K562 (cell line): ENCODE measurements at regions not wholly inside any gene's neighbourhood (a gene's known extent, or its start where the extent isn't known, plus 50 kb on each side); places are given as distances from the start of the nearest gene placed in this dataset.

ENCODE experiments used
- ATAC-seq: fragments of 200-7000 bp; cut with Tn5 transposase; 3 replicates; pipeline ENCODE4 v1.9.1; 2020; ENCODE audit warnings: moderate library complexity
- BruUV-seq: library from RNA; stranded (reverse); fragments of 400-500 nt; replicated peaks from 2 replicates; lab custom pipeline; 2021; lab: Mats Ljungman, UMichigan
- CTCF ChIA-PET: fragments of 300-600 bp; formaldehyde crosslinking; extraction: SDS; loops from one replicate; lab custom pipeline; 2021; ENCODE audit warnings: low intra/inter-chr PET ratio; lab: Yijun Ruan, JAX
- POLR2A ChIA-PET: fragments of 300-600, 350-650 bp; sonication (Branson Sonifier 250); formaldehyde crosslinking; extraction: SDS; loops from one replicate; lab custom pipeline; 2021; ENCODE audit warnings: antibody characterized with exemption, inconsistent platforms; lab: Yijun Ruan, JAX
- DNase-seq, 4 experiments: peaks; one replicate each; pipeline versions ENCODE4 v3.0.0 to v3.0.0-alpha.2; 2011 to 2018; ENCODE audit warnings: low spot score in 3 of 4, mixed read lengths in 3 of 4; ENCODE audit errors: extremely low read depth in 1 of 4
- FAIRE-seq: peaks from 2 replicates; lab custom pipeline; 2011; peaks lifted over from hg19 to GRCh38; lab: Jason Lieb, UNC
- H2AFZ ChIP-seq: 2 replicates; pipeline ENCODE4 v1.6.0; 2011; ENCODE audit warnings: low read depth, low read length, control low read depth, inconsistent platforms
- H3K27ac ChIP-seq: fragments of 200-600 bp; 3 replicates; pipeline ENCODE4 v1.8.0; 2011; ENCODE audit warnings: low read depth, mild to moderate bottlenecking, control low read depth, inconsistent platforms, low read length, moderate library complexity, mixed read lengths; ENCODE audit errors: extremely low read depth
- H3K27me3 ChIP-seq, 2 experiments: fragments of 300-600 bp in 1 of 2; 2 replicates in 1 of 2; 3 replicates in 1 of 2; pipeline versions ENCODE4 v1.6.0 to v1.8.0; 2011; ENCODE audit warnings: inconsistent platforms in 2 of 2, low read length in 2 of 2, mild to moderate bottlenecking in 1 of 2, mixed read lengths in 1 of 2, moderate library complexity in 1 of 2; ENCODE audit not compliant: control insufficient read depth in 2 of 2, insufficient read depth in 2 of 2
- H3K36me3 ChIP-seq: fragments of 300-600 bp; 3 replicates; pipeline ENCODE4 v1.8.0; 2011; ENCODE audit warnings: mild to moderate bottlenecking, low read length, inconsistent platforms; ENCODE audit not compliant: control insufficient read depth, insufficient read depth
- H3K4me1 ChIP-seq, 2 experiments: fragments of 200-600 bp in 1 of 2; replicated peaks in 1 of 2; 2 replicates in 1 of 2; 3 replicates in 1 of 2; pipeline versions ENCODE4 v1.5.1 to v1.8.0; 2011; ENCODE audit warnings: inconsistent platforms in 2 of 2, low read length in 2 of 2, mild to moderate bottlenecking in 1 of 2, mixed read lengths in 1 of 2, moderate library complexity in 1 of 2; ENCODE audit not compliant: control insufficient read depth in 2 of 2, insufficient read depth in 2 of 2
- H3K4me2 ChIP-seq: 2 replicates; pipeline ENCODE4 v1.6.1; 2011; ENCODE audit warnings: low read length, control low read depth, inconsistent platforms, mixed read lengths; ENCODE audit not compliant: insufficient read depth
- H3K4me3 ChIP-seq: fragments of 200-600 bp; sonication (generic), shearing (Covaris generic); 2 replicates; pipeline ENCODE4 v1.5.1; 2016; ENCODE audit warnings: control low read depth, inconsistent platforms
- H3K79me2 ChIP-seq: fragments of 200-600 bp; 3 replicates; pipeline ENCODE4 v1.8.0; 2011; ENCODE audit warnings: low read length, inconsistent platforms; ENCODE audit not compliant: control insufficient read depth, insufficient read depth
- H3K9ac ChIP-seq, 2 experiments: 2 replicates each; pipeline versions ENCODE4 v1.6.0 to v1.6.1; 2011; ENCODE audit warnings: low read depth in 2 of 2, low read length in 2 of 2, control low read depth in 1 of 2, inconsistent platforms in 1 of 2, mild to moderate bottlenecking in 1 of 2, mixed read lengths in 1 of 2; ENCODE audit not compliant: insufficient read depth in 1 of 2
- H3K9me1 ChIP-seq: one replicate; pipeline ENCODE4 v1.6.0; 2011; ENCODE audit warnings: inconsistent platforms, mild to moderate bottlenecking, low read length, moderate library complexity; ENCODE audit not compliant: control insufficient read depth, insufficient read depth
- H3K9me3 ChIP-seq: replicated peaks from 2 replicates; pipeline ENCODE4 v1.5.1; 2011; ENCODE audit warnings: low read depth, low read length, inconsistent platforms; ENCODE audit not compliant: control insufficient read depth, insufficient read depth
- H4K20me1 ChIP-seq: replicated peaks from 2 replicates; pipeline ENCODE4 v1.6.1; 2011; ENCODE audit warnings: low read length, inconsistent platforms, mixed read lengths; ENCODE audit not compliant: control insufficient read depth, insufficient read depth
- JUND ChIP-seq, 2 experiments: IDR thresholded peaks; 2 replicates in 1 of 2; 3 replicates in 1 of 2; pipeline ENCODE4 v1.6.1; 2011; ENCODE audit warnings: borderline replicate concordance in 2 of 2, low read depth in 2 of 2, low read length in 2 of 2, improper control_type of control experiment in 1 of 2, missing biosample characterization in 1 of 2, missing genetic modification characterization in 1 of 2, missing genetic modification reagents in 1 of 2
- MAFK ChIP-seq: IDR thresholded peaks from 2 replicates; pipeline ENCODE4 v1.6.1; 2011; ENCODE audit warnings: low read length, improper control_type of control experiment
- PHF8 ChIP-seq: fragments of 200-600 bp; sonication (generic); IDR thresholded peaks from 2 replicates; pipeline ENCODE4 v1.6.1; 2012; ENCODE audit warnings: mixed run types, mild to moderate bottlenecking, inconsistent platforms, low read length, moderate library complexity, borderline replicate concordance
- RAD21 ChIP-seq, 2 experiments: fragments of 250-450 bp in 1 of 2; fragments of 450-650 bp in 1 of 2; sonication (Bioruptor Pico) in 1 of 2; formaldehyde crosslinking in 1 of 2; IDR thresholded peaks in 1 of 2; conservative IDR thresholded peaks in 1 of 2; 2 replicates each; pipeline versions ENCODE4 v1.4.0 to v1.8.0; 2020 to 2022; ENCODE audit warnings: mild to moderate bottlenecking in 2 of 2, moderate library complexity in 1 of 2
- SRF ChIP-seq, 2 experiments: fragments of 250-450, 450-650 bp in 1 of 2; sonication (Bioruptor Pico) in 1 of 2; sonication (generic) in 1 of 2; formaldehyde crosslinking; IDR thresholded peaks; 2 replicates each; pipeline versions ENCODE4 v1.5.0 to v1.5.1; 2020 to 2022; ENCODE audit warnings: mild to moderate bottlenecking in 1 of 2, missing genetic modification reagents in 1 of 2
- U2AF2 ChIP-seq: fragments of 200-400 bp; formaldehyde crosslinking; optimal IDR thresholded peaks from 2 replicates; pipeline ENCODE3; 2017; ENCODE audit warnings: low read depth, mild to moderate bottlenecking, low read length
- ZNF41 ChIP-seq: fragments of 250-450 bp; sonication (Bioruptor Pico); conservative IDR thresholded peaks from 2 replicates; pipeline ENCODE4 v1.4.0; 2020; ENCODE audit warnings: mild to moderate bottlenecking
- WGBS: fragments of 100-300 bp; shearing (Covaris generic); methylation state at CpG from one replicate; pipeline ENCODE4 v1.1.6; 2016; ENCODE audit warnings: low coverage, mixed read lengths; ENCODE audit not compliant: insufficient coverage; ENCODE audit errors: missing lambda C conversion rate; 5-methylcytosine and 5-hydroxymethylcytosine counted together
- in situ Hi-C: fragments of 300-500 bp; cut with MboI; formaldehyde crosslinking; loops from 4 replicates; pipeline ENCODE4 v1.15.0; 2018; ENCODE audit warnings: inconsistent platforms, mixed read lengths
- intact Hi-C: fragments of 100-400 bp; cut with micrococcal nuclease; formaldehyde crosslinking; loops from 2 replicates; pipeline ENCODE4 v1.14.2; 2022
- TF ChIP-seq, protein P1 (sequence below): fragments of 200-800 bp; sonication (Bioruptor generic); IDR thresholded peaks from 2 replicates; pipeline ENCODE4 v1.6.1; 2016; ENCODE audit warnings: missing genetic modification characterization, missing compliant biosample characterization

DNA sequence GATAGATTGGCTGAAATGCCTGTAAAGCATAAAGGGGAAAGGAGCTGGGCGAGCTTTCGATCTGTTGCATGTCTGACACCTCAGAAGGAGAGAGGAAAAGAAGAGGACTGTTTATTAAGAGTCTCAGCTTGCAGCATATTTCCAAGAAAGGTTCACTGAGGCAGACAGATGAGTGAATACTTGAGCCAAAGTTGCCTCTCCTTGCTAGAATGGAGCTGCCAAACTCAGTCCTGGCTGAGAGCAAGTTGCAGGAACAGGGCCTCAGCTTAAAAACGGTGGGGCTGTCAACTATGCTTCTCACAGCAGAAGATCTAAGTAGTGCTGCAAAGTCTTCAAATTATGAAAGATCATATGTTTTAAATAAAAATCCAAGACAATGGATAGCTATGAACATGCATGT lies 707.5 kb downstream of the PCDH7 start (continued):
- TF ChIP-seq, protein P1, sequence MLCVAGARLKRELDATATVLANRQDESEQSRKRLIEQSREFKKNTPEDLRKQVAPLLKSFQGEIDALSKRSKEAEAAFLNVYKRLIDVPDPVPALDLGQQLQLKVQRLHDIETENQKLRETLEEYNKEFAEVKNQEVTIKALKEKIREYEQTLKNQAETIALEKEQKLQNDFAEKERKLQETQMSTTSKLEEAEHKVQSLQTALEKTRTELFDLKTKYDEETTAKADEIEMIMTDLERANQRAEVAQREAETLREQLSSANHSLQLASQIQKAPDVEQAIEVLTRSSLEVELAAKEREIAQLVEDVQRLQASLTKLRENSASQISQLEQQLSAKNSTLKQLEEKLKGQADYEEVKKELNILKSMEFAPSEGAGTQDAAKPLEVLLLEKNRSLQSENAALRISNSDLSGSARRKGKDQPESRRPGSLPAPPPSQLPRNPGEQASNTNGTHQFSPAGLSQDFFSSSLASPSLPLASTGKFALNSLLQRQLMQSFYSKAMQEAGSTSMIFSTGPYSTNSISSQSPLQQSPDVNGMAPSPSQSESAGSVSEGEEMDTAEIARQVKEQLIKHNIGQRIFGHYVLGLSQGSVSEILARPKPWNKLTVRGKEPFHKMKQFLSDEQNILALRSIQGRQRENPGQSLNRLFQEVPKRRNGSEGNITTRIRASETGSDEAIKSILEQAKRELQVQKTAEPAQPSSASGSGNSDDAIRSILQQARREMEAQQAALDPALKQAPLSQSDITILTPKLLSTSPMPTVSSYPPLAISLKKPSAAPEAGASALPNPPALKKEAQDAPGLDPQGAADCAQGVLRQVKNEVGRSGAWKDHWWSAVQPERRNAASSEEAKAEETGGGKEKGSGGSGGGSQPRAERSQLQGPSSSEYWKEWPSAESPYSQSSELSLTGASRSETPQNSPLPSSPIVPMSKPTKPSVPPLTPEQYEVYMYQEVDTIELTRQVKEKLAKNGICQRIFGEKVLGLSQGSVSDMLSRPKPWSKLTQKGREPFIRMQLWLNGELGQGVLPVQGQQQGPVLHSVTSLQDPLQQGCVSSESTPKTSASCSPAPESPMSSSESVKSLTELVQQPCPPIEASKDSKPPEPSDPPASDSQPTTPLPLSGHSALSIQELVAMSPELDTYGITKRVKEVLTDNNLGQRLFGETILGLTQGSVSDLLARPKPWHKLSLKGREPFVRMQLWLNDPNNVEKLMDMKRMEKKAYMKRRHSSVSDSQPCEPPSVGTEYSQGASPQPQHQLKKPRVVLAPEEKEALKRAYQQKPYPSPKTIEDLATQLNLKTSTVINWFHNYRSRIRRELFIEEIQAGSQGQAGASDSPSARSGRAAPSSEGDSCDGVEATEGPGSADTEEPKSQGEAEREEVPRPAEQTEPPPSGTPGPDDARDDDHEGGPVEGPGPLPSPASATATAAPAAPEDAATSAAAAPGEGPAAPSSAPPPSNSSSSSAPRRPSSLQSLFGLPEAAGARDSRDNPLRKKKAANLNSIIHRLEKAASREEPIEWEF (CRISPR knock-in tag), result no peak
- TF ChIP-seq SRF (CRISPR knock-in tag; IDR thresholded peaks at IDR 0.05), result no peak
- TF ChIP-seq JUND (IDR thresholded peaks at IDR 0.05; ENCODE audit: borderline replicate concordance, low read depth, low read length), result no peak
- no peak for TF ChIP-seq JUND (tag; IDR thresholded peaks at IDR 0.05; ENCODE audit: borderline replicate concordance, low read depth, low read length)

DNA sequence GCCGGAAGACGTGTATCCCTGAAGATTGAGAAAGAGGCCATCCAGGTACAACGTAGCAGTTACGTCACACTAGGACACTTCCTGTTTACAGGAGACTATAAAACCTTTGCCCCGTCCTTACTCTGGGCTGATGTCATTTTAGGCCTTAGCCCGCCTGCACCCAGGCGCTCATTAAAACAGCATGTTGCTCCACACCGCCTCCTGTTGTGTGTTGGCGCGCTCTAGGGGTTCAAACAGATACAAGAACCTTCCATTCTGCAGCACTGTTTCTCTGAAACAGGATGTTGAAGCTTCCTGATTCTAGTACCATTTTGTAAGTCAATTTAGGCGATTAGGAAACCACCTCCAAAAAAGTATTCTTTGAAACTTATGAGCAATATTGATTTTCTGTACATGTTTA lies 722.1 kb downstream of the PCDH7 start:
- CTCF ChIA-PET, result no interaction called here

More for the DNA sequence above, 722.1 kb downstream of the PCDH7 start:
- 4% methylated on average over 11 of the region's 11 CpGs for WGBS
- BruUV-seq, result no TSS peak
- H3K4me2 ChIP-seq, result no peak overlapping the region
- no peaks in the 10 kb centered on the region for H3K27me3 ChIP-seq
- H3K9me1 ChIP-seq, result no peaks in the 10 kb centered on the region
- POLR2A ChIA-PET, result no interaction called here
- no peak overlapping the region for H2AFZ ChIP-seq
- no peaks in the 10 kb centered on the region for H3K9me3 ChIP-seq
- no peaks in the 10 kb centered on the region for H3K36me3 ChIP-seq
- FAIRE-seq (no peak), DNase-seq (peak in 1 of 4 experiments; percentile 4), ATAC-seq (no peak)
- intact Hi-C loops, result no loop called here
- no peak overlapping the region for H3K27ac ChIP-seq
- no peak overlapping the region for H3K4me3 ChIP-seq
- no peak for TF ChIP-seq PHF8
- no peak for TF ChIP-seq U2AF2
- no peak for TF ChIP-seq ZNF41 (CRISPR knock-in tag)
- peak in 1 of 2 experiments; percentile 44; a peak in 2 of 4 replicates for TF ChIP-seq RAD21 (CRISPR knock-in tag; conservative IDR thresholded peaks at IDR 0.05 in 1 of 2, IDR thresholded peaks at IDR 0.05 in 1 of 2)
- no peak for TF ChIP-seq MAFK
- H3K9ac ChIP-seq, result no peak overlapping the region
- in situ Hi-C loops, result no loop called here
- H3K79me2 ChIP-seq, result no peaks in the 10 kb centered on the region
- H3K4me1 ChIP-seq, result no peaks in the 10 kb centered on the region
- H4K20me1 ChIP-seq, result no peaks in the 10 kb centered on the region
